ENCODE measurements at regions not wholly inside any gene's neighbourhood (a gene's known extent, or its start where the extent isn't known, plus 50 kb on each side); places are given as distances from the start of the nearest gene placed in this dataset.

- Histone ChIP-seq H3K27ac (ENCODE audit: low read depth in 1 of 2, low read length in 2 of 2) (peak overlapping the region in 1 of 2 donors; percentile 29), H3K27me3 (ENCODE audit: control insufficient read depth in 1 of 2, insufficient read depth in 2 of 2, low read length in 2 of 2) (no peaks in the 10 kb centered on the region), H3K4me3 (ENCODE audit: low read length) (no peak overlapping the region), H3K4me1 (ENCODE audit: insufficient read depth, low read length) (peaks cover 19% of the 10 kb centered on the region), H3K36me3 (ENCODE audit: insufficient read depth, low read length) (no peaks in the 10 kb centered on the region), H3K9me3 (ENCODE audit: control insufficient read depth in 1 of 2, insufficient read depth in 1 of 2, low read length in 2 of 2) (no peaks in the 10 kb centered on the region)
- no peaks in the 10 kb centered on the region for H3K27me3 Mint-ChIP-seq
- intact Hi-C loops (cut with DNase I, micrococcal nuclease): no loop called here
- no peak for ATAC-seq (ENCODE audit: poor library complexity)
- peak overlapping the region; percentile 62 for H3K27ac Mint-ChIP-seq
- DNase-seq: no peak
- H3K4me1 Mint-ChIP-seq (ENCODE audit: low read depth): peaks cover 37% of the 10 kb centered on the region
- H3K36me3 Mint-ChIP-seq (ENCODE audit: low read depth): no peaks in the 10 kb centered on the region
- H3K9me3 Mint-ChIP-seq: no peaks in the 10 kb centered on the region
- H3K4me3 Mint-ChIP-seq: peak overlapping the region; percentile 25
- no peak for TF ChIP-seq CTCF (IDR thresholded peaks at IDR 0.05)
- ChIA-PET CTCF (no interaction called here), POLR2A (no interaction called here)
Observed at GRCh38 chrX:42127563-42127962, 204.2 kb upstream of the CASK start.

GRCh38 chrX:42123369-42123768 lies 200.0 kb upstream of the CASK start:
- H3K27ac Mint-ChIP-seq: no peak overlapping the region
- H3K4me3 Mint-ChIP-seq: no peak overlapping the region
- ATAC-seq (ENCODE audit: poor library complexity): no peak
- no peaks in the 10 kb centered on the region for H3K27me3 Mint-ChIP-seq
- DNase-seq: no peak
- no peak for TF ChIP-seq CTCF (IDR thresholded peaks at IDR 0.05)
- intact Hi-C loops (cut with DNase I, micrococcal nuclease): no loop called here
- Histone ChIP-seq H3K27ac (ENCODE audit: low read depth in 1 of 2, low read length in 2 of 2) (no peak overlapping the region), H3K4me3 (ENCODE audit: low read length) (no peak overlapping the region), H3K36me3 (ENCODE audit: insufficient read depth, low read length) (no peaks in the 10 kb centered on the region), H3K9me3 (ENCODE audit: control insufficient read depth in 1 of 2, insufficient read depth in 1 of 2, low read length in 2 of 2) (no peaks in the 10 kb centered on the region), H3K4me1 (ENCODE audit: insufficient read depth, low read length) (peaks cover 10% of the 10 kb centered on the region), H3K27me3 (ENCODE audit: control insufficient read depth in 1 of 2, insufficient read depth in 2 of 2, low read length in 2 of 2) (no peaks in the 10 kb centered on the region)
- H3K36me3 Mint-ChIP-seq (ENCODE audit: low read depth): no peaks in the 10 kb centered on the region
- CTCF ChIA-PET: interaction anchor here (1.2 to 1.4 kb wide), 2 partner anchors 14 to 18 kb away, joined by 3 read pairs; no protein-coding TSS in a partner anchor
- peaks cover 14% of the 10 kb centered on the region for H3K4me1 Mint-ChIP-seq (ENCODE audit: low read depth)
- POLR2A ChIA-PET: no interaction called here
- no peaks in the 10 kb centered on the region for H3K9me3 Mint-ChIP-seq

- Mint-ChIP-seq H3K9me3 (no peaks in the 10 kb centered on the region), H3K4me1 (ENCODE audit: low read depth) (no peaks in the 10 kb centered on the region), H3K4me3 (no peak overlapping the region), H3K27ac (no peak overlapping the region), H3K27me3 (no peaks in the 10 kb centered on the region), H3K36me3 (ENCODE audit: low read depth) (no peaks in the 10 kb centered on the region)
- Histone ChIP-seq H3K4me3 (ENCODE audit: low read length) (no peak overlapping the region), H3K4me1 (ENCODE audit: insufficient read depth, low read length) (no peaks in the 10 kb centered on the region), H3K9me3 (ENCODE audit: control insufficient read depth in 1 of 2, insufficient read depth in 1 of 2, low read length in 2 of 2) (no peaks in the 10 kb centered on the region), H3K27me3 (ENCODE audit: control insufficient read depth in 1 of 2, insufficient read depth in 2 of 2, low read length in 2 of 2) (no peaks in the 10 kb centered on the region), H3K27ac (ENCODE audit: low read depth in 1 of 2, low read length in 2 of 2) (no peak overlapping the region), H3K36me3 (ENCODE audit: insufficient read depth, low read length) (no peaks in the 10 kb centered on the region)
- no peak for TF ChIP-seq CTCF (IDR thresholded peaks at IDR 0.05)
- ATAC-seq (ENCODE audit: poor library complexity) (no peak), DNase-seq (no peak)
- intact Hi-C loops (cut with DNase I, micrococcal nuclease): no loop called here
- POLR2A ChIA-PET: no interaction called here
- CTCF ChIA-PET: no interaction called here
Observed at GRCh38 chrX:42119076-42119475, 195.7 kb upstream of the CASK start.

All from CD4-positive, alpha-beta T cell (primary cell).